CD4-positive, alpha-beta T cell treated with Interleukin-21 for 1 hour (primary cell): ENCODE measurements at regions not wholly inside any gene's neighbourhood (a gene's known extent, or its start where the extent isn't known, plus 50 kb on each side); places are given as distances from the start of the nearest gene placed in this dataset.

Experiments used
- DNase-seq: peaks from one replicate; pipeline ENCODE4 v3.0.0-alpha.2; 2020

- DNase-seq, result no peak
Measured at GRCh38 chr2:190810981-190811587, 69.5 kb upstream of the GLS start.

GRCh38 chr2:190811811-190812210, 68.8 kb upstream of the GLS start:
- DNase-seq, result no peak

GRCh38 chr2:190812506-190813294, 67.9 kb upstream of the GLS start:
- DNase-seq, result no peak

- no peak for DNase-seq
Measured at GRCh38 chr2:190815226-190815625, 65.4 kb upstream of the GLS start.

GRCh38 chr2:190817082-190817481, 63.5 kb upstream of the GLS start:
- DNase-seq, result no peak

- DNase-seq, result no peak
Measured at GRCh38 chr2:190819840-190820301, 60.8 kb upstream of the GLS start.

- no peak for DNase-seq
Measured at GRCh38 chr2:190820416-190820815, 60.2 kb upstream of the GLS start.

GRCh38 chr2:190822043-190822442, 58.6 kb upstream of the GLS start:
- no peak for DNase-seq

- DNase-seq, result no peak
Measured at GRCh38 chr2:190827720-190828119, 52.9 kb upstream of the GLS start.

GRCh38 chr2:190829642-190830041, 51.0 kb upstream of the GLS start:
- no peak for DNase-seq
